Keratinocyte (primary cell): ENCODE measurements at regions not wholly inside any gene's neighbourhood (a gene's known extent, or its start where the extent isn't known, plus 50 kb on each side); places are given as distances from the start of the nearest gene placed in this dataset.
A peak's percentile ranks its signal among the peaks of the same experiment; 100 is the strongest.

ENCODE experiments used
- DNase-seq: peaks from one replicate; pipeline ENCODE4 v3.0.0-alpha.2; 2011; ENCODE audit warnings: low read depth, missing footprints, low spot score
- FAIRE-seq: peaks from 2 replicates; lab custom pipeline; 2011; peaks lifted over from hg19 to GRCh38; lab: Jason Lieb, UNC
- H2AFZ ChIP-seq: 2 replicates; pipeline ENCODE4 v1.6.0; 2012; ENCODE audit warnings: low read length, control low read depth, inconsistent platforms; ENCODE audit not compliant: control insufficient read depth
- H3K27ac ChIP-seq: 2 replicates; pipeline ENCODE4 v1.5.1; 2011; ENCODE audit warnings: low read length; ENCODE audit not compliant: control insufficient read depth, insufficient read depth
- H3K27me3 ChIP-seq: 3 replicates; pipeline ENCODE4 v1.6.0; 2011; ENCODE audit warnings: low read length; ENCODE audit not compliant: control insufficient read depth, insufficient read depth; ENCODE audit errors: extremely low read depth
- H3K36me3 ChIP-seq, 2 experiments: 2 replicates in 1 of 2; 3 replicates in 1 of 2; pipeline ENCODE4 v1.5.1; 2011; ENCODE audit warnings: low read length in 2 of 2, mild to moderate bottlenecking in 1 of 2; ENCODE audit not compliant: control insufficient read depth in 2 of 2, insufficient read depth in 2 of 2; ENCODE audit errors: extremely low read depth in 1 of 2
- H3K4me1 ChIP-seq: 3 replicates; pipeline ENCODE4 v1.5.1; 2011; ENCODE audit warnings: low read length; ENCODE audit not compliant: control insufficient read depth, insufficient read depth; ENCODE audit errors: extremely low read depth
- H3K4me2 ChIP-seq: 3 replicates; pipeline ENCODE4 v1.6.0; 2011; ENCODE audit warnings: low read depth, low read length; ENCODE audit not compliant: control insufficient read depth, insufficient read depth; ENCODE audit errors: extremely low read depth
- H3K4me3 ChIP-seq, 3 experiments: fragments of 200-600 bp in 1 of 3; sonication (generic) in 1 of 3; 2 replicates in 2 of 3; 3 replicates in 1 of 3; pipeline ENCODE4 v1.5.1; 2011 to 2016; ENCODE audit warnings: low read length in 3 of 3, mild to moderate bottlenecking in 3 of 3, control low read depth in 2 of 3, inconsistent platforms in 1 of 3, low read depth in 1 of 3, mixed read lengths in 1 of 3, mixed run types in 1 of 3, moderate library complexity in 1 of 3; ENCODE audit not compliant: control insufficient read depth in 2 of 3, insufficient read depth in 2 of 3; ENCODE audit errors: extremely low read depth in 1 of 3
- H3K79me2 ChIP-seq: 2 replicates; pipeline ENCODE4 v1.6.0; 2012; ENCODE audit warnings: low read length; ENCODE audit not compliant: control insufficient read depth, insufficient read depth
- H3K9ac ChIP-seq: 3 replicates; pipeline ENCODE4 v1.6.0; 2011; ENCODE audit warnings: low read length; ENCODE audit not compliant: control insufficient read depth, insufficient read depth; ENCODE audit errors: extremely low read depth
- H3K9me1 ChIP-seq: 3 replicates; pipeline ENCODE4 v1.6.0; 2011; ENCODE audit warnings: low read length; ENCODE audit not compliant: control insufficient read depth, insufficient read depth; ENCODE audit errors: extremely low read depth
- H3K9me3 ChIP-seq: 2 replicates; pipeline ENCODE4 v1.5.1; 2012; ENCODE audit warnings: low read depth, low read length; ENCODE audit not compliant: control insufficient read depth
- H4K20me1 ChIP-seq: 3 replicates; pipeline ENCODE4 v1.6.0; 2011; ENCODE audit warnings: low read length; ENCODE audit not compliant: control insufficient read depth, insufficient read depth; ENCODE audit errors: extremely low read depth
- EZH2 ChIP-seq: IDR thresholded peaks from one replicate; pipeline ENCODE4 v1.6.1; 2012; ENCODE audit warnings: inconsistent platforms, mild to moderate bottlenecking, low read length, moderate library complexity
- dilution Hi-C: fragments of 300-500 bp; cut with MboI; formaldehyde crosslinking; loops from one replicate; pipeline ENCODE4 v1.7.0; 2020; ENCODE audit warnings: low sequenced_read_pairs; ENCODE audit not compliant: extremely low pct_ligation_motif_present
- TF ChIP-seq, protein P1 (sequence below), 3 experiments: IDR thresholded peaks in 1 of 3; conservative IDR thresholded peaks in 1 of 3; optimal IDR thresholded peaks in 1 of 3; 2 replicates in 2 of 3; 3 replicates in 1 of 3; pipeline versions ENCODE3 to v1.5.1; 2011; ENCODE audit warnings: low read length in 3 of 3, mild to moderate bottlenecking in 3 of 3, moderate library complexity in 2 of 3, control low read depth in 1 of 3, inconsistent platforms in 1 of 3; ENCODE audit not compliant: insufficient read depth in 2 of 3; ENCODE audit errors: extremely low read depth in 1 of 3

DNA sequence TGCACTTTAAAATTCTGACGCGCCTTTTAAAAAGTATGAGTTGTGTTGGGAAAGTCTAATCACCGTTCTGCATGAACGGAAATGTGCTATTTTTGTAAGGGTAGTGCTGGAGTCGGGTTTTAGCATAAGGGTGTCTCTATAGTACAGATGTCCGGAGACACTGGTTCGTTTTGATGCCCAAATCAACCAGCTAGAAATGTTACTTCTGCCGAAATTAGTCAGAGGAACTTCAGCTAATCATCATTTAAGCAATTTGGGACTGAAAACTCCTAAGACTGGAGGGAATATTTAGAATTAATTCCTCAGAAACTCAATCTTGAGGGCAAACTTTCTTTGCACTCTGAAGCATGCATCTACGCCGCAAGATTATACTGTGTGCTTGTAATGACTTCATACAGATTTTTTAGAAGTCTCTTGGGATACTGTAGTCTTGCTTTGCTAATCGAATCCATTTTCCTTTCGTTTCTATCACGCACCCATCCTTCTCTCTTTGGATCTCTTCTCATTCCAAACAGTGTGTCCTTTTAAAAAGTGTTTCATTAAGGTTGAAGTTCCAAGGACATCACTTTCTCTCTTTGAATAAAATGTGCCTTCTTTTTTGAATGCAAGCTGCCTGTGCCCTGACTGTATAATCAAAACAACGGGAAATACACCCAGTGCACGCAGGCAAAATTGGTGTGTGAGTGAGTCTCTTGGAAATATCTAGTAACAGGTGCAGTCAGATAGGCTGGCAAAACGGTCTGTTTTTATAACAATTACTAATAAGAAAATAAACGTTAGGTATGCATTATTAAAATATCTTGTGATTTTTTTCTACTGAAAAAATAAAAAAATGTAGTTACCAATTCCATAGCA lies 270.9 kb upstream of the TCF4 start:
- no peak overlapping the region for H3K4me2 ChIP-seq
- H4K20me1 ChIP-seq, result no peaks in the 10 kb centered on the region
- peaks cover 33% of the 10 kb centered on the region for H3K4me1 ChIP-seq
- H3K4me3 ChIP-seq, result no peak overlapping the region
- no peaks in the 10 kb centered on the region for H3K9me3 ChIP-seq
- no peak for TF ChIP-seq EZH2
- TF ChIP-seq, protein P1, sequence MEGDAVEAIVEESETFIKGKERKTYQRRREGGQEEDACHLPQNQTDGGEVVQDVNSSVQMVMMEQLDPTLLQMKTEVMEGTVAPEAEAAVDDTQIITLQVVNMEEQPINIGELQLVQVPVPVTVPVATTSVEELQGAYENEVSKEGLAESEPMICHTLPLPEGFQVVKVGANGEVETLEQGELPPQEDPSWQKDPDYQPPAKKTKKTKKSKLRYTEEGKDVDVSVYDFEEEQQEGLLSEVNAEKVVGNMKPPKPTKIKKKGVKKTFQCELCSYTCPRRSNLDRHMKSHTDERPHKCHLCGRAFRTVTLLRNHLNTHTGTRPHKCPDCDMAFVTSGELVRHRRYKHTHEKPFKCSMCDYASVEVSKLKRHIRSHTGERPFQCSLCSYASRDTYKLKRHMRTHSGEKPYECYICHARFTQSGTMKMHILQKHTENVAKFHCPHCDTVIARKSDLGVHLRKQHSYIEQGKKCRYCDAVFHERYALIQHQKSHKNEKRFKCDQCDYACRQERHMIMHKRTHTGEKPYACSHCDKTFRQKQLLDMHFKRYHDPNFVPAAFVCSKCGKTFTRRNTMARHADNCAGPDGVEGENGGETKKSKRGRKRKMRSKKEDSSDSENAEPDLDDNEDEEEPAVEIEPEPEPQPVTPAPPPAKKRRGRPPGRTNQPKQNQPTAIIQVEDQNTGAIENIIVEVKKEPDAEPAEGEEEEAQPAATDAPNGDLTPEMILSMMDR (optimal IDR thresholded peaks at IDR 0.05 in 1 of 3, IDR thresholded peaks at IDR 0.05 in 1 of 3, conservative IDR thresholded peaks at IDR 0.05 in 1 of 3; ENCODE audit: extremely low read depth in 1 of 3, insufficient read depth in 2 of 3, low read length in 3 of 3), result no peak
- no peaks in the 10 kb centered on the region for H3K36me3 ChIP-seq
- H3K79me2 ChIP-seq, result no peaks in the 10 kb centered on the region
- FAIRE-seq (no peak), DNase-seq (no peak)
- H2AFZ ChIP-seq, result no peak overlapping the region
- no peak overlapping the region for H3K27ac ChIP-seq
- H3K9ac ChIP-seq, result no peak overlapping the region
- dilution Hi-C loops, result no loop called here
- no peaks in the 10 kb centered on the region for H3K27me3 ChIP-seq
- H3K9me1 ChIP-seq, result no peaks in the 10 kb centered on the region

DNA sequence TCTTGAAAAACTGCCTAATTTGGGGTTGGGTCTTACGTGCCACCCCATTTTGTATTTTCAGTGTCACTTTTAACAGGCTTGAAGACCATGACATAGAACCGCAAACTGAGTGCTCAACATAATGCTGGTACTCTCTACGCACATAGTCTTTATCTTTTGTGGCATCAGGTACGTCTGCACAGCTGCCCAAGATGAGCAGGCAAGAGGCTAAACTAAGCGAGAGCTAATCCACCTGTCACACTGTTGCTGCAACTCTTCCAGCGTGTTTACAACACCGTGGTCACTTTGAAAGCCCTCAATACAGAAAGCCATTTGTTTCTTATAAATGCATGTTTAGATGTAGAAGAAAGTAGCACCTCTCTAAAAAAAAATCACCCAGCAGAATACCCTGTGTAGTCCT lies 270.0 kb upstream of the TCF4 start:
- Histone ChIP-seq H4K20me1 (no peaks in the 10 kb centered on the region), H2AFZ (no peak overlapping the region), H3K9me1 (no peaks in the 10 kb centered on the region), H3K4me2 (peak overlapping the region; percentile 39), H3K9me3 (no peaks in the 10 kb centered on the region), H3K79me2 (no peaks in the 10 kb centered on the region), H3K9ac (no peak overlapping the region), H3K4me3 (no peak overlapping the region), H3K27me3 (no peaks in the 10 kb centered on the region), H3K4me1 (peaks cover 33% of the 10 kb centered on the region), H3K36me3 (no peaks in the 10 kb centered on the region), H3K27ac (no peak overlapping the region)
- dilution Hi-C loops, result no loop called here
- DNase-seq, result no peak
- FAIRE-seq, result no peak
- TF ChIP-seq, protein P1 (optimal IDR thresholded peaks at IDR 0.05 in 1 of 3, IDR thresholded peaks at IDR 0.05 in 1 of 3, conservative IDR thresholded peaks at IDR 0.05 in 1 of 3; ENCODE audit: extremely low read depth in 1 of 3, insufficient read depth in 2 of 3, low read length in 3 of 3), result no peak
- TF ChIP-seq EZH2, result no peak
